Large intestine (tissue), 3 donors: ENCODE measurements at regions not wholly inside any gene's neighbourhood (a gene's known extent, or its start where the extent isn't known, plus 50 kb on each side); places are given as distances from the start of the nearest gene placed in this dataset.
"Not testable (repeated sequence)": the region's sequence is repeated elsewhere in the genome, so short reads cannot be mapped to it uniquely, and the experiment has no call there.

Experiments
- DNase-seq, 2 donors: peaks; one replicate each; pipeline versions ENCODE4 v3.0.0 to v3.0.0-alpha.2; 2013
- H3K27ac ChIP-seq: one replicate; pipeline ENCODE4 v1.5.1; 2013; ENCODE audit warnings: low read length
- H3K27me3 ChIP-seq: 2 replicates; pipeline ENCODE4 v1.6.1; 2013; ENCODE audit warnings: low read length; ENCODE audit not compliant: control insufficient read depth, insufficient read depth
- H3K36me3 ChIP-seq: 2 replicates; pipeline ENCODE4 v1.6.1; 2013; ENCODE audit warnings: low read length; ENCODE audit not compliant: control insufficient read depth, insufficient read depth
- H3K4me1 ChIP-seq: one replicate; pipeline ENCODE4 v1.6.1; 2013; ENCODE audit warnings: low read length; ENCODE audit not compliant: control insufficient read depth, insufficient read depth
- H3K4me3 ChIP-seq: one replicate; pipeline ENCODE4 v1.5.1; 2013; ENCODE audit warnings: low read length
- H3K9me3 ChIP-seq: one replicate; pipeline ENCODE4 v1.6.1; 2013; ENCODE audit warnings: mild to moderate bottlenecking, low read depth, low read length, moderate library complexity; ENCODE audit not compliant: control insufficient read depth
- WGBS: methylation state at CpG from one replicate; pipeline ENCODE4 v1.1.5; 2013; ENCODE audit warnings: low lambda C conversion rate; ENCODE audit not compliant: insufficient coverage; 5-methylcytosine and 5-hydroxymethylcytosine counted together

DNA sequence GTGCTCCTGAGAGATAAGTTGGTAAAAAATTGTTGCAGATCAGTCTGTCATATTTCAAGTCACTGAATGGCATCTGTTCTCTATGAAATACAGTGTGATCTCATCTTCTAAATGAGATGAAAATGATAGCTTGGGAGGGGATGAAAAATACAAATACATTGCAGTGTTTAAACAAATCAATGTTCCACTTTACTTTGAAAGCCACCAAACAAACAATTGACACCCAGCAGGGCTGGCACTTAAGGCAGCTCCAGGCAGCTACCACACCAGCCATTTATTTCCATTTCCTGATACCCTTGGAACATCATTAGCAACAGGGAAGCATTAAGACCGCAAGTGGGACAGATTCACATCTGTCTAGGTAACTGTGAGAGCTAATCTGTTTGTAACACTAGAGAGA lies 827.6 kb upstream of the KIF2B start:
- WGBS = 67% methylated on average over 1 of the region's 1 CpG
- no peaks in the 10 kb centered on the region for H3K27me3 ChIP-seq
- H3K36me3 ChIP-seq = no peaks in the 10 kb centered on the region
- no peak overlapping the region for H3K4me3 ChIP-seq
- H3K27ac ChIP-seq = no peak overlapping the region
- no peaks in the 10 kb centered on the region for H3K4me1 ChIP-seq
- DNase-seq = no peak
- H3K9me3 ChIP-seq = no peaks in the 10 kb centered on the region

DNA sequence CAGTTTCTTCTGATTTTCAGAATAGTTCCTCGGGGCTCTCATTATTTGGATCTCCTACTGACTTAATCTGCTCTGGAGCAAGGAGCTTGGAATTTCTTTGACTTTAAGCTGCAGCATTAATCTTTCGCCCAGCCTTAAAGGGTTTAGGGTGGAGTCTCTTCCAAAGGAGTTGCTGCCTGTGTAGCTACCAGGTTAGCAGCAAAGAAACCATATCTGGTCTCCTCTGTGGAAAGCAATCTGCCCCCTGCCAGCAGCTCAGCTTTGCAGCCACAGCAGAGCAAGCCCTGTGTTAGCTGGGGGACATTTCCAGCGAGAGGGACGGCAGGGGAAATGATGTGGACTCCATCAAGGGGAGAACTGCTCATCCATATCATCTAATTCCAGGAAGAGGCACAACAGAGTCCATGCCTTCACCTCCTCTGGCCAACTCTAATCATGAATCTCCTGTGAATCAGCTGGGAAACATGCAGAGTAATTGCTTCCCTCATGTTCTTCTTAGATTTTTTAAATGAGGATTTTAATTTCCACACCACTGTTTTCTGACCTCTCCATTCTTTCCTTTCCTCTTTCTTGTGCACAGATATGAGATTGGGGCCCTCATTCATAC lies 827.6 kb upstream of the CA10 start:
- no peak overlapping the region for H3K4me3 ChIP-seq
- no peaks in the 10 kb centered on the region for H3K36me3 ChIP-seq
- no peak overlapping the region for H3K27ac ChIP-seq
- H3K9me3 ChIP-seq = no peaks in the 10 kb centered on the region
- WGBS = 14% methylated on average over 1 of the region's 4 CpGs
- H3K27me3 ChIP-seq = no peaks in the 10 kb centered on the region
- no peaks in the 10 kb centered on the region for H3K4me1 ChIP-seq
- DNase-seq = peak in 1 of 2 donors; percentile 3

DNA sequence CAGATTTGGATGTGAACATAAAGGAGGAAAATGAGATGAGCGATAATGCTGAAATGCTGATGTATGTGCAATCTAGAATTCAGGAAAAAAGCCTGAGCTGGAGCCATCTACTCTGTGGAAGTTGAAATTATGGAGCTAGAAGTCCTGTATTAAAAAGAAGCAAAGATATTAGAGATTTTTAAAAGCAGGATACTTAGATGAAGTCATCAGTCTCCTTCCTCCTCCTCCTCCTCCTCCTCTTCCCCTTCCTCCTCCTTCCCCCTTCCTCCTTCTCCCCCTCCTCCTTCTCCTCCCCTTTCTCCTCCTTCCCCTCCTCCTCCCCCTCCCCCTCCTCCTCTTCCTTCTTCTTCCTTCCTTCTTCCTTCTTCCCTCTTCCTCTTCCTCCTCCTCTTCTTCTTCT lies 823.8 kb upstream of the CA10 start:
- Histone ChIP-seq H3K27ac (no peak overlapping the region), H3K4me3 (no peak overlapping the region), H3K4me1 (no peaks in the 10 kb centered on the region), H3K36me3 (no peaks in the 10 kb centered on the region), H3K27me3 (no peaks in the 10 kb centered on the region), H3K9me3 (no peaks in the 10 kb centered on the region)
- DNase-seq = no peak
- 85% methylated on average over 1 of the region's 1 CpG for WGBS

DNA sequence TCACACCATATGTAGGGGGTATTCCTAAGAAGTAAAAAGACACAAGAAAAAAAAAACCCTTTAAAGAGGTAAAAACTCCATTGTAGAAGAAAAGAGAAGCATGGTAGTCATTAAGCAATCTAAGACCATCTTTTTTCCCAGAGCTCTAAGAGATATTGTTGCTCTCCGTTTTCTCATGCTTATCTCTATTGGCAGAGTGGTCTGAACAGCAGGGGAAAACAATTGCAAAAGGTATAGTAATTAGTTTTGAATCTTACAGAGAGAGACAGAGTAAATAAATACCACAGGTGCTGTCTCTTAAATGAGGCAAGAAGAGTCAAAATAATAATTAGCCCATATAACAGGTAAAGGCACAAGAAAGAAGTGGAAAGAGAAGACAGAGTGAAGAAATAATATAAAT lies 821.4 kb upstream of the CA10 start:
- Histone ChIP-seq H3K4me1 (no peaks in the 10 kb centered on the region), H3K9me3 (no peaks in the 10 kb centered on the region), H3K36me3 (no peaks in the 10 kb centered on the region), H3K27ac (no peak overlapping the region), H3K27me3 (no peaks in the 10 kb centered on the region), H3K4me3 (no peak overlapping the region)
- no peak for DNase-seq
- WGBS = 40% methylated on average over 1 of the region's 1 CpG

DNA sequence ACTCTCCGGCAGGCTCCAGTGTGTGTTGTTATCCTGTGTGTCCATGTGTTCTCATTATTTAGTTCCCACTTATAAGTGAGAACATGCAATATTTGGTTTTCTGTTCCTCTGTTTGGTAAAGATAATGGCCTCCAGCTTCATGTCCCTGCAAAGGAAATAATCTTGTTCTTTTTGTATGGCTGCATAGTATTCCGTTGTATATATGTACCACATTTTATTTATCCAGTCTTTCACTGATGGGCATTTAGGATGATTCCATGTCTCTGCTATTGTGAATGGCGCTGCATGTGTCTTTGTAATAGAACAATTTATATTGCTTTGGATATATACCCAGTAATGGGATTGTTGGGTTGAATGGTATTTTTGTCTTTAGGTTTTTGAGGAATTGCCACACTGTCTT lies 807.3 kb upstream of the CA10 start:
- no peaks in the 10 kb centered on the region for H3K4me1 ChIP-seq
- no peaks in the 10 kb centered on the region for H3K9me3 ChIP-seq
- no peak overlapping the region for H3K4me3 ChIP-seq
- no peaks in the 10 kb centered on the region for H3K27me3 ChIP-seq
- H3K36me3 ChIP-seq = no peaks in the 10 kb centered on the region
- 40% methylated on average over 1 of the region's 3 CpGs for WGBS
- H3K27ac ChIP-seq = no peak overlapping the region
- no peak for DNase-seq

DNA sequence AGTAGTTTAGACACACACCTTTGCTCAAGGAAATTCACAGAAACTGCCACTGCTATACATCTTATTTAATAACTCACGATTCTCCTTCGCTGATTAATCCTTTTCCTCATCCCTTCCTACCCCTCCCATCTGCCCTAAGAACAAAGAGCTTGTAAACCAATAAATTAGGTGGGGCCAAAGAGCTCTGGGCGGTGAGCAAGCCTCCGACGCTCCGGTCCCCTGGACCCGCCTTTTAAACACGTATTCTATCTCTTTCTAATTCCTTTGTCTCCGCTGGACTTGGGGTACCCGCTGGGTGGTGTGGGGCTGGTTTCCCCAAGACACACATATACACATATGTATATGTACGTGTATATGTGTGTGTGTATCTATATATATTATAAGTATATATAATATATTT lies 803.2 kb upstream of the CA10 start:
- H3K36me3 ChIP-seq, H3K4me1 ChIP-seq, H3K4me3 ChIP-seq, H3K27me3 ChIP-seq, H3K27ac ChIP-seq, H3K9me3 ChIP-seq, DNase-seq: not testable (repeated sequence)
- 85% methylated on average over 5 of the region's 11 CpGs for WGBS

DNA sequence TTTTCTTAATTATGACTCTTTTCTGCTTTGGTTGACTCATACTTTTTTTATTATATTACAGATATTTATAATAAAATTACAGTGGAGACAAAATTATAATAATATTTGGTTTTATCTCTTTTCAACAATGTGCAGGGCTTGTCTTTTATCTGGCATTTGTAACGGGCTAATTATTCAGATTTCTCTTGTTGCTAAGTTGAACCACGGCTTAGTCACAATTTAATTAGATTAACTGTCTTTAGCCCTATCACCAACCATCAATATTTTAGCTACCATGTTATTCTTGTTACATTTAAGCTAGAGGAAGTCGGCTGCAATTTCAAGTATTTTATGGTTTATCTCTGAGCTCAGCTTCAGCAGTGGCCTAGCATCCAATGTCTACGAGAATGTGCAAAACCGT lies 798.9 kb upstream of the CA10 start:
- no peak overlapping the region for H3K27ac ChIP-seq
- H3K27me3 ChIP-seq = no peaks in the 10 kb centered on the region
- H3K4me3 ChIP-seq = no peak overlapping the region
- DNase-seq = no peak
- WGBS = no CpG with 5 or more reads among the region's 5 CpGs
- no peaks in the 10 kb centered on the region for H3K36me3 ChIP-seq
- H3K4me1 ChIP-seq = no peaks in the 10 kb centered on the region
- no peaks in the 10 kb centered on the region for H3K9me3 ChIP-seq

DNA sequence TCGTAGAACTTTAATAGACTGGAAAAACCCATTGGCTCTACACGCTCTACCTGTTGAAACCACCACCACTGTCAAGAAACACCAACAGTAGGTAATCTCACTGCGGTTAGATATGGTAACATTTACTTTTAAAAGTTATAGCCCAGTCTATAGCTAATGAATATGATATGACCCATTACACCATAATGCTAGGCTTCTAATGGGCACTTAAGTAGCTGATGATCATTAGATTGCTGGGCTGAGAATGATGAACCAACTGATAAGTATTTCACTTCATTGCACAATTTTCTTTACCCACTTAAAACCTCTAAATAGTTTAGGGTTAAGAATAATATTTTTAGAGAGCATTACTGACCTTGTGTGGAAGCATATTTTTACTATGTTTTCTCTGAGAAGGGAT lies 788.9 kb upstream of the CA10 start:
- no peaks in the 10 kb centered on the region for H3K4me1 ChIP-seq
- WGBS = no CpG with 5 or more reads among the region's 3 CpGs

DNA sequence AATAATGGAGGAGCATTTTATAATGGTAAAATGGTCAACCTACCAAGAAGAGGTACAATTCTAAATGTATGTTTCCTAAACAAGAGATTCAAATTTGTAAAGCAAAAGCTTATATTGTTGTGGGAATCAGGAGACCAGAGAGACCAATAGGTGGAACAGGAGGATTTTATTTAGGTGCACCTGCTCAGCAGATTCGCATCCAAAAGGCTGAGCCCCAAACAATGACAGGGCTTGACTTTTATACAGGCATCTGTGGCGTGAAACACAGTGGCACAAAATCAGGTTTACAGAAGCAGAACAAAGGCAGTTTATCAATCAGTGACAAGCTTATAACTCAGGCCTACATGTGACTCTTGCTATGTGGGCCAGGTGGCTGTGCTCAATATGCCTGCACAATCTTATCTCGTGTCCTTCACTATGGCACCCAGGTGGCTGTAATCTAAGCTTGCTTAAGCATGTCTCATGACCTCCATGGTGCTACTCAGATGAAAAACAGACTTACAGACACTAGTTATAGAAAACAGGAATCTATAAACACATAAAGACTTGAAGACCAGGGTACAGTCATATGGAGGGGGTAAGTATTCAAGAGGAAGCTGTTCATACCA lies 780.2 kb upstream of the CA10 start:
- no peaks in the 10 kb centered on the region for H3K4me1 ChIP-seq
- no peaks in the 10 kb centered on the region for H3K36me3 ChIP-seq
- H3K4me3 ChIP-seq = no peak overlapping the region
- DNase-seq = no peak
- no peaks in the 10 kb centered on the region for H3K9me3 ChIP-seq
- WGBS = no CpG with 5 or more reads among the region's 3 CpGs
- no peaks in the 10 kb centered on the region for H3K27me3 ChIP-seq
- no peak overlapping the region for H3K27ac ChIP-seq

More for the DNA sequence above, 788.9 kb upstream of the CA10 start:
- no peak overlapping the region for H3K27ac ChIP-seq
- H3K9me3 ChIP-seq = no peaks in the 10 kb centered on the region
- no peaks in the 10 kb centered on the region for H3K27me3 ChIP-seq
- H3K36me3 ChIP-seq = no peaks in the 10 kb centered on the region
- no peak overlapping the region for H3K4me3 ChIP-seq
- DNase-seq = no peak

DNA sequence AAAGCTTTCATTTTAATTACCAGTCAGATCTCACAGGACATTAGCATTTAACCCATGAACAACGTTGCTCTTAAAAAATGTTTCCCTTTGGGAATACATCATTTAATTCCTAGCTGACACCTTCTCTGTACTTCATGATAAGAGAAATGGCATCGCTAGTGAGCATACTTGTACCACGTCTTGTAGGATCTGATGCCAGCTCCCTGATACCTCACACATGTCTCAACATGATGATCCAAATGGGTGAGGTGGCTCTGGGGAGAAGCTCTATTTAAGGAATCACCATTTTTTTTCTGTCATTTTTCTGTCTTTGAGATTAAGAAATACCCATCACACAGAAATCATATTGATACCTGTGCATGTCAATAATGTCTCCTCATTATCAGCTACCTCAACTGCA lies 772.1 kb upstream of the CA10 start:
- no peaks in the 10 kb centered on the region for H3K9me3 ChIP-seq
- DNase-seq = no peak
- no CpG with 5 or more reads among the region's 3 CpGs for WGBS
- H3K27me3 ChIP-seq = no peaks in the 10 kb centered on the region
- H3K4me3 ChIP-seq = no peak overlapping the region
- no peak overlapping the region for H3K27ac ChIP-seq
- no peaks in the 10 kb centered on the region for H3K4me1 ChIP-seq
- H3K36me3 ChIP-seq = no peaks in the 10 kb centered on the region

DNA sequence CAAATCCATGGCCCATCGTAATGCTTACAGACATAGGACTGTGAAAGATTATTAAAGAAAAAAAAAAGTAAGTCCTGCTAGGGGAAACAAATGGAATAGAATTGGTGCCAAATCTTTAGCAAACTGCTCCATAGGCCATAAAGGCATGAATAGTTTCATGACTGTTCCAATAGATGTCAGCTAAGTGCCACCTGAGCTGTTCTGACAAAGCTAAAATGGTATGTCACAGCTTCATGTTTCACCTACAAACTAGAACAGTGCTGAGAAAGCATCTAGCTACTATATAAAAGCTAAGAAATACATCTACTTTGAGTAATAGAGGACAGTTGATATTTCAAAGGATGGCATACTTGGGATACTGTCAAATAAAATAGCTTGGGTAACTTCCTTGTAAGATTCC lies 771.6 kb upstream of the CA10 start:
- Histone ChIP-seq H3K9me3 (no peaks in the 10 kb centered on the region), H3K27ac (no peak overlapping the region), H3K4me1 (no peaks in the 10 kb centered on the region), H3K27me3 (no peaks in the 10 kb centered on the region), H3K4me3 (no peak overlapping the region), H3K36me3 (no peaks in the 10 kb centered on the region)
- DNase-seq = no peak
- WGBS = 100% methylated on average over 1 of the region's 1 CpG
